ENCODE measurements at regions not wholly inside any gene's neighbourhood (a gene's known extent, or its start where the extent isn't known, plus 50 kb on each side); places are given as distances from the start of the nearest gene placed in this dataset.

DNA sequence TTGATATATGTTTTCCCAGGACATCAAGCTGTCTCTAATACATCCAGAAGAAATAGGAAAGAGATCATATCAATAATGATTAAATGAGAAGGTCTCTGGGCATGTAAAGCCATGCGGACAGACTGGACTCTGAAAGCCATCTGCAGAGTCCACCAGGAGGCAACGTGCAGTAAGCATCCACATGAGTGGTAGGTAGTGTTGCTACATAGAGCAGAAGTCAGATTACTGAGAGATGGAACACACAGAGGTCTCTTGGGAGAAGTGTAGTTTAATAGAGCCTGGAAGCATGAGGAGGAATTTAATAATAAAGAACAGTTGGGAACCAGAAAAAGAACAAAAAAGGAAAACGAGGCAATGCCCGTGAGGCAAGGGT, 758.1 kb upstream of the DDX18 start:
- no peak for ATAC-seq
- Histone ChIP-seq H3K79me2 (ENCODE audit: insufficient read depth, low read length) (no peaks in the 10 kb centered on the region), H3K4me1 (ENCODE audit: control insufficient read depth in 1 of 2, insufficient read depth in 2 of 2, low read length in 2 of 2) (no peaks in the 10 kb centered on the region), H3K9ac (ENCODE audit: low read length) (no peak overlapping the region), H3K27ac (ENCODE audit: low read depth, low read length) (no peak overlapping the region), H3K4me2 (ENCODE audit: low read length) (no peak overlapping the region), H3K36me3 (ENCODE audit: control insufficient read depth in 1 of 2, insufficient read depth in 2 of 2, low read length in 2 of 2) (no peaks in the 10 kb centered on the region), H3K27me3 (ENCODE audit: insufficient read depth, low read length) (no peaks in the 10 kb centered on the region), H3K4me3 (replicated peaks in 1 of 2; ENCODE audit: low read depth in 1 of 2, low read length in 2 of 2) (no peak overlapping the region), H2AFZ (ENCODE audit: low read depth, low read length, poor library complexity, severe bottlenecking) (no peak overlapping the region), H4K20me1 (ENCODE audit: insufficient read depth) (no peaks in the 10 kb centered on the region), H3K9me3 (ENCODE audit: control insufficient read depth in 1 of 2, insufficient read depth in 1 of 2, low read depth in 1 of 2, low read length in 2 of 2) (peaks cover 7 to 9% of the 10 kb centered on the region in 2 experiments; a peak in 2 of 4 replicates), H3K9me2 (ENCODE audit: insufficient read depth) (no peaks in the 10 kb centered on the region)
- intact Hi-C loops (cut with micrococcal nuclease): no loop called here
- RAD21 ChIA-PET (ENCODE audit: low non-redundant PET in 1 of 2, low total read pairs in 2 of 2, uncharacterized antibody in 2 of 2, unreplicated experiment in 2 of 2): no interaction called here
- CTCF ChIA-PET: no interaction called here
- no peak for TF ChIP-seq ELF1 (IDR thresholded peaks at IDR 0.05; ENCODE audit: borderline replicate concordance, low read depth)
- TF ChIP-seq ZNF274 (IDR thresholded peaks at IDR 0.05; ENCODE audit: low read depth, low read length): no peak
- TF ChIP-seq FOSL1 (IDR thresholded peaks at IDR 0.05; ENCODE audit: low read depth): no peak
- no peak for TF ChIP-seq POLR2AphosphoS5 (IDR thresholded peaks at IDR 0.05; ENCODE audit: low read depth, low read length)
- TF ChIP-seq JUND (IDR thresholded peaks at IDR 0.05): no peak
- TF ChIP-seq ZFX (IDR thresholded peaks at IDR 0.05): no peak
- TF ChIP-seq CBX3 (IDR thresholded peaks at IDR 0.05; ENCODE audit: low read depth): no peak
- no peak for TF ChIP-seq YY1 (IDR thresholded peaks at IDR 0.05; ENCODE audit: extremely low read depth, insufficient replicate concordance, low read depth, low read length)
- TF ChIP-seq, protein P1, sequence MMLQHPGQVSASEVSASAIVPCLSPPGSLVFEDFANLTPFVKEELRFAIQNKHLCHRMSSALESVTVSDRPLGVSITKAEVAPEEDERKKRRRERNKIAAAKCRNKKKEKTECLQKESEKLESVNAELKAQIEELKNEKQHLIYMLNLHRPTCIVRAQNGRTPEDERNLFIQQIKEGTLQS (IDR thresholded peaks at IDR 0.05): no peak
- TF ChIP-seq, protein P2, sequence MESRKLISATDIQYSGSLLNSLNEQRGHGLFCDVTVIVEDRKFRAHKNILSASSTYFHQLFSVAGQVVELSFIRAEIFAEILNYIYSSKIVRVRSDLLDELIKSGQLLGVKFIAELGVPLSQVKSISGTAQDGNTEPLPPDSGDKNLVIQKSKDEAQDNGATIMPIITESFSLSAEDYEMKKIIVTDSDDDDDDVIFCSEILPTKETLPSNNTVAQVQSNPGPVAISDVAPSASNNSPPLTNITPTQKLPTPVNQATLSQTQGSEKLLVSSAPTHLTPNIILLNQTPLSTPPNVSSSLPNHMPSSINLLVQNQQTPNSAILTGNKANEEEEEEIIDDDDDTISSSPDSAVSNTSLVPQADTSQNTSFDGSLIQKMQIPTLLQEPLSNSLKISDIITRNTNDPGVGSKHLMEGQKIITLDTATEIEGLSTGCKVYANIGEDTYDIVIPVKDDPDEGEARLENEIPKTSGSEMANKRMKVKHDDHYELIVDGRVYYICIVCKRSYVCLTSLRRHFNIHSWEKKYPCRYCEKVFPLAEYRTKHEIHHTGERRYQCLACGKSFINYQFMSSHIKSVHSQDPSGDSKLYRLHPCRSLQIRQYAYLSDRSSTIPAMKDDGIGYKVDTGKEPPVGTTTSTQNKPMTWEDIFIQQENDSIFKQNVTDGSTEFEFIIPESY (IDR thresholded peaks at IDR 0.05; ENCODE audit: extremely low read depth, insufficient replicate concordance, low read length): no peak
- no peak for DNase-seq (ENCODE audit: low read depth, low spot score)
- BruUV-seq (replicated peaks): no TSS peak
- POLR2A ChIA-PET: no interaction called here
